Transverse colon (tissue), 3 donors: ENCODE measurements at regions not wholly inside any gene's neighbourhood (a gene's known extent, or its start where the extent isn't known, plus 50 kb on each side); places are given as distances from the start of the nearest gene placed in this dataset.

Source experiments
- EP300 ChIP-seq: sonication (generic); formaldehyde crosslinking; IDR thresholded peaks from one replicate; pipeline ENCODE4 v1.6.1; 2017; ENCODE audit warnings: antibody characterized with exemption, low read depth
- POLR2A ChIP-seq: fragments of 450-650 bp; IDR thresholded peaks from one replicate; pipeline ENCODE4 v1.6.1; 2016; ENCODE audit warnings: antibody characterized with exemption, mild to moderate bottlenecking, moderate library complexity
- TF ChIP-seq, protein P1 (sequence below), 5 experiments: fragments of 200-600 bp in 3 of 5; fragments of 450-650 bp in 2 of 5; sonication (generic) in 3 of 5; IDR thresholded peaks; 1 replicate in 2 of 5; 2 replicates in 3 of 5; pipeline ENCODE4 v1.5.1; 2016 to 2017; ENCODE audit warnings: antibody characterized with exemption in 5 of 5, inconsistent platforms in 3 of 5, mild to moderate bottlenecking in 2 of 5, moderate library complexity in 1 of 5

DNA sequence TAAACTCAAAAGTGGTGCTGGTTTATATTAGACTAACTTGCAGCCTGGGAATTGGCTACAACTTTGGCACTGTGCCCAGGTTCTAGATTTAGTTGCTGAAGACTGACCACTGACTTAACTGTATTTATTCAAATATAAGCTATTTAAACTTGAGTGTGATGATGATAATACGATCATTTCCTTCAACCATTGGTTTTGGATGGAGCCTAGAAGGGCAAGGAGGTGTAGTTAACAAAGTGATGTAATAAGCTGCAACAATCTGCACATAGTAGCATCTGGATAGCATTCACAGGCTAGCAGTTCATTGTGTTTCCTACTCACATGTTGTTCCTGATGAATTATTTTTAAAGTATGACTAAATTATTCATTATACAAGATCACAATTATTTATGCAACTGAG lies 55.2 kb upstream of the DACH1 start:
- TF ChIP-seq, protein P1, sequence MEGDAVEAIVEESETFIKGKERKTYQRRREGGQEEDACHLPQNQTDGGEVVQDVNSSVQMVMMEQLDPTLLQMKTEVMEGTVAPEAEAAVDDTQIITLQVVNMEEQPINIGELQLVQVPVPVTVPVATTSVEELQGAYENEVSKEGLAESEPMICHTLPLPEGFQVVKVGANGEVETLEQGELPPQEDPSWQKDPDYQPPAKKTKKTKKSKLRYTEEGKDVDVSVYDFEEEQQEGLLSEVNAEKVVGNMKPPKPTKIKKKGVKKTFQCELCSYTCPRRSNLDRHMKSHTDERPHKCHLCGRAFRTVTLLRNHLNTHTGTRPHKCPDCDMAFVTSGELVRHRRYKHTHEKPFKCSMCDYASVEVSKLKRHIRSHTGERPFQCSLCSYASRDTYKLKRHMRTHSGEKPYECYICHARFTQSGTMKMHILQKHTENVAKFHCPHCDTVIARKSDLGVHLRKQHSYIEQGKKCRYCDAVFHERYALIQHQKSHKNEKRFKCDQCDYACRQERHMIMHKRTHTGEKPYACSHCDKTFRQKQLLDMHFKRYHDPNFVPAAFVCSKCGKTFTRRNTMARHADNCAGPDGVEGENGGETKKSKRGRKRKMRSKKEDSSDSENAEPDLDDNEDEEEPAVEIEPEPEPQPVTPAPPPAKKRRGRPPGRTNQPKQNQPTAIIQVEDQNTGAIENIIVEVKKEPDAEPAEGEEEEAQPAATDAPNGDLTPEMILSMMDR (IDR thresholded peaks at IDR 0.05) = no peak
- no peak for TF ChIP-seq POLR2A
- TF ChIP-seq EP300 = no peak
